GM10248 (cell line): ENCODE measurements at regions not wholly inside any gene's neighbourhood (a gene's known extent, or its start where the extent isn't known, plus 50 kb on each side); places are given as distances from the start of the nearest gene placed in this dataset.

Experiments
- CTCF ChIA-PET: fragments of 300-600 bp; sonication (Branson Sonifier 250); formaldehyde crosslinking; extraction: SDS; loops from one replicate; lab custom pipeline; 2021; ENCODE audit warnings: antibody characterized with exemption; lab: Yijun Ruan, JAX
- POLR2A ChIA-PET: fragments of 350-650 bp; sonication (Branson Sonifier 250); formaldehyde crosslinking; extraction: SDS; loops from one replicate; lab custom pipeline; 2020; ENCODE audit warnings: antibody characterized with exemption; lab: Yijun Ruan, JAX
- DNase-seq: peaks from one replicate; pipeline ENCODE4 v3.0.0; 2012; ENCODE audit errors: extremely low spot score
- TF ChIP-seq, protein P1 (sequence below): IDR thresholded peaks from 2 replicates; pipeline ENCODE4 v1.5.1; 2012; ENCODE audit warnings: mild to moderate bottlenecking, low read depth; ENCODE audit errors: extremely low read depth, missing control alignments, control extremely low read depth

GRCh38 chr9:96174371-96174770, 127.6 kb downstream of the HSD17B3 start:
- ChIA-PET POLR2A (no interaction called here), CTCF (no interaction called here)
- DNase-seq = no peak
- TF ChIP-seq, protein P1, sequence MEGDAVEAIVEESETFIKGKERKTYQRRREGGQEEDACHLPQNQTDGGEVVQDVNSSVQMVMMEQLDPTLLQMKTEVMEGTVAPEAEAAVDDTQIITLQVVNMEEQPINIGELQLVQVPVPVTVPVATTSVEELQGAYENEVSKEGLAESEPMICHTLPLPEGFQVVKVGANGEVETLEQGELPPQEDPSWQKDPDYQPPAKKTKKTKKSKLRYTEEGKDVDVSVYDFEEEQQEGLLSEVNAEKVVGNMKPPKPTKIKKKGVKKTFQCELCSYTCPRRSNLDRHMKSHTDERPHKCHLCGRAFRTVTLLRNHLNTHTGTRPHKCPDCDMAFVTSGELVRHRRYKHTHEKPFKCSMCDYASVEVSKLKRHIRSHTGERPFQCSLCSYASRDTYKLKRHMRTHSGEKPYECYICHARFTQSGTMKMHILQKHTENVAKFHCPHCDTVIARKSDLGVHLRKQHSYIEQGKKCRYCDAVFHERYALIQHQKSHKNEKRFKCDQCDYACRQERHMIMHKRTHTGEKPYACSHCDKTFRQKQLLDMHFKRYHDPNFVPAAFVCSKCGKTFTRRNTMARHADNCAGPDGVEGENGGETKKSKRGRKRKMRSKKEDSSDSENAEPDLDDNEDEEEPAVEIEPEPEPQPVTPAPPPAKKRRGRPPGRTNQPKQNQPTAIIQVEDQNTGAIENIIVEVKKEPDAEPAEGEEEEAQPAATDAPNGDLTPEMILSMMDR = no peak

DNA sequence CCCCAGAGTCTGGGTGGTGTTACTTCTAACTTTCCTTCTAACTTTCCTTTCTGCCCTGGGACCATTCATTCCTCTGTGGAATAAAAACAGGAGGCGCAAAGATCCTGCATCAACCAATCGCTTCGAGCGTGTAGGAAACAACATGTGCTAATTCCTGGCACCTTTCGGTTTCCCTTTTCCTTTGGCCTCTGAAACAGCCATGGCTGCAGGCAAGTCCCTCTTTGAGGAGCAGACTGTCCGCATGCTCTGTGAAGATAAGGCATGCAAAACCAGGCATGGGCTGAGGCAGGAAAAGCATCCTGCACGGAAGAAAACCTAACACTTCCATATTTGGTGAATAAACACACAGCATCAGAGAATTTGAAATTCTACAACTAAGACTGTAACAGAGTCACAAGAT, 128.3 kb downstream of the HSD17B3 start:
- POLR2A ChIA-PET = no interaction called here
- TF ChIP-seq, protein P1 = no peak
- CTCF ChIA-PET = no interaction called here

DNA sequence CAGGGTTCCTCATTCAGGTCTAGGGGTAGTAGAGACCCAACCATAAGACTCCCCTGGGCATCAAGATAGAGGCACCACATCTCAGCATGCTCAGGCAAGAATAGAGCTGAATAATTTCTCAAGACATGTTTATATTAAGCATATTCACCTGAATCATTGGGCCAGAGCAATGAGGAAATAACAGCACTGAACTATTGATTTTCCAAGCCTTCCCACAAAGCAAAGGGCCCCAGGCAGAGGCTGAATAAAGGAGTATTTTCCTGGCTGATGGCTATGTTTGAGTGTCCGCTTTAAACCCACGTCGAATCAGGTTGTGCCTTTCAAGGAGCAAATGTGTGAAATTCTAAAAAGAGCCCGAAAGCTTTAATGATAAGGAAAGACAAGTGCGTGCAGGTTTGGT, 129.2 kb downstream of the HSD17B3 start:
- CTCF ChIA-PET = no interaction called here

More for the DNA sequence above, 128.3 kb downstream of the HSD17B3 start:
- DNase-seq = no peak

GRCh38 chr9:96171728-96172127, 130.2 kb downstream of the HSD17B3 start:
- CTCF ChIA-PET = interaction anchor here (1.7 kb wide), 1 partner anchor 15 kb away, joined by 6 read pairs; no protein-coding TSS in a partner anchor
- POLR2A ChIA-PET = no interaction called here
- DNase-seq = no peak
- TF ChIP-seq, protein P1 = no peak

More for the DNA sequence above, 129.2 kb downstream of the HSD17B3 start:
- POLR2A ChIA-PET = no interaction called here
- no peak for DNase-seq
- TF ChIP-seq, protein P1 = no peak

DNA sequence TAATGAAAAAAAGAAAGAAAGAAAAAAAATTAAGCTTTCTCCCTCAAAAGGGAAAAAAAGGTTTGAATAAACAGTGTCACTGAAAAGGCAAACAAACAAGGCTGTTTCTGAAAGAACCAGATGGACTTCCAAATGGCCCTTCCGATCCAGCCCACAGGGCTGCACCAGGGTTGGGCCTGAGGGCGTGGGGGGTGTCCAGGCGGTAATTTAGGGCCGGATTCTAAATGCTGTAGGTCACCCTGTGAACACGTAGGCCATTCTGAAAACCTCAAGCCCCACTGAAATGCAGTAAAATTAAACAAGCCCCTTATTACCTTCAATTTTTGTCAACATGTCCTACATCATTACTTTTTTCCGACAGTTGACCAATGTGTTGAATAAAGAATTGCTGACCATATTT, 132.1 kb downstream of the HSD17B3 start:
- POLR2A ChIA-PET = no interaction called here
- CTCF ChIA-PET = no interaction called here
- TF ChIP-seq, protein P1 = no peak
- DNase-seq = no peak

- POLR2A ChIA-PET = no interaction called here
Measured at GRCh38 chr9:96169484-96169883, 132.5 kb downstream of the HSD17B3 start.

More at GRCh38 chr9:96169484-96169883, 132.5 kb downstream of the HSD17B3 start:
- no peak for DNase-seq
- CTCF ChIA-PET = no interaction called here
- TF ChIP-seq, protein P1 = no peak
